ENCODE measurements at regions not wholly inside any gene's neighbourhood (a gene's known extent, or its start where the extent isn't known, plus 50 kb on each side); places are given as distances from the start of the nearest gene placed in this dataset.

DNA sequence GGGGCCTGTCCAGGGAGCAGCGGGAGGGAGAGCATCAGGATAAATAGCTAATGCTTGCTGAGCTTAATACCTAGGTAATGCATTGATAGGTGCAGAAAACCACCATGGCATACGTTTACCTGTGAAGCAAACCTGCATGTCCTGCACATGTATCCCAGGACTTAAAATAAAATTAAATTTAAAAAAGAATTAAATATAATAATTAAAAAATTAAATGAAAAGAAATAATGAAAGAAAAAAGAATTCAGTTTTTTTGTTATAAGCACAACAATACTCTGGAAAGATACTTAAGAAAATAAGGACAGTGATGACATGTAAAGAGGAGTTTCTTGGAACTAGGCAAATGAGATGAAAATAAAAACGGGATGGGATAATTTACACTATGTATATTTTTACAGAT lies 386.2 kb downstream of the LRRIQ3 start:
- no peaks in the 10 kb centered on the region for H3K27me3 ChIP-seq (ENCODE audit: insufficient read depth, low read length, poor library complexity)
- H3K9ac ChIP-seq (ENCODE audit: low read depth, low read length) = no peak overlapping the region
- DNase-seq = no peak

GRCh38 chr1:73804935-73805334 lies 393.0 kb downstream of the LRRIQ3 start:
- no peaks in the 10 kb centered on the region for H3K4me1 ChIP-seq (ENCODE audit: insufficient read depth, low read length)
- no peak for ATAC-seq (ENCODE audit: insufficient read depth, low read depth)

More for the DNA sequence above, 386.2 kb downstream of the LRRIQ3 start:
- H3K36me3 ChIP-seq (ENCODE audit: insufficient read depth, low read length) = no peaks in the 10 kb centered on the region
- no peak overlapping the region for H3K4me3 ChIP-seq (ENCODE audit: low read depth in 1 of 2, low read length in 2 of 2)
- no peak overlapping the region for H2AFZ ChIP-seq (ENCODE audit: low read depth, low read length)
- H3K9me3 ChIP-seq (ENCODE audit: insufficient read depth, low read length, severe bottlenecking) = no peaks in the 10 kb centered on the region
- no peaks in the 10 kb centered on the region for H3K79me2 ChIP-seq (ENCODE audit: insufficient read depth, low read length)
- H3K4me2 ChIP-seq (ENCODE audit: insufficient read depth, low read length) = no peak overlapping the region
- ATAC-seq (ENCODE audit: insufficient read depth, low read depth) = no peak
- H3K27ac ChIP-seq (ENCODE audit: low read length) = no peak overlapping the region
- TF ChIP-seq CTCF (IDR thresholded peaks at IDR 0.05; ENCODE audit: borderline replicate concordance, extremely low read depth, low read length, poor library complexity, severe bottlenecking) (no peak), EZH2 (IDR thresholded peaks at IDR 0.05; ENCODE audit: borderline replicate concordance, low read depth, low read length, severe bottlenecking) (no peak)
- no peaks in the 10 kb centered on the region for H3K4me1 ChIP-seq (ENCODE audit: insufficient read depth, low read length)
- no peaks in the 10 kb centered on the region for H4K20me1 ChIP-seq (ENCODE audit: insufficient read depth, low read length)

DNA sequence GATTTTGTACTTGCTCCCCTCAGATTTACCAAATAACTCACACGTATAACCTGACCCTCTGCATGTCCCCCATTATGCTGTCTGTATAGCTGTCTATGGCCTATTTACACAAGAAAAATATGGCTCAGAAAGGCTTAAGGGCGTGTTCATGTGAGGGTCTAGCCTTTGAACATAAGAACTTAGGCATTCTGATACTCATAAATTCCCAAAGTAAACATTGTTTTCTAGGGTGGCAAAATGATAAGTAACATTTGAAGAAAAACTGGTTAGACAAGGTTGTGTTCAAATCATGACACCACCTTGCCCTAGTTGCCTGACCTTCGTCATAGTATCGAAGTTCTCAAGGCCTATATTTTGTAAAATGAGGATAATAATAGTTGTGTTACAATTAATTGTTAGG lies 394.6 kb downstream of the LRRIQ3 start:
- H2AFZ ChIP-seq (ENCODE audit: low read depth, low read length) = no peak overlapping the region
- ATAC-seq (ENCODE audit: insufficient read depth, low read depth) (no peak), DNase-seq (no peak)
- H3K4me3 ChIP-seq (ENCODE audit: low read depth in 1 of 2, low read length in 2 of 2) = no peak overlapping the region
- no peaks in the 10 kb centered on the region for H3K36me3 ChIP-seq (ENCODE audit: insufficient read depth, low read length)
- no peak overlapping the region for H3K27ac ChIP-seq (ENCODE audit: low read length)
- H3K79me2 ChIP-seq (ENCODE audit: insufficient read depth, low read length) = no peaks in the 10 kb centered on the region
- H3K27me3 ChIP-seq (ENCODE audit: insufficient read depth, low read length, poor library complexity) = no peaks in the 10 kb centered on the region
- no peak for TF ChIP-seq EZH2 (IDR thresholded peaks at IDR 0.05; ENCODE audit: borderline replicate concordance, low read depth, low read length, severe bottlenecking)
- no peak for TF ChIP-seq CTCF (IDR thresholded peaks at IDR 0.05; ENCODE audit: borderline replicate concordance, extremely low read depth, low read length, poor library complexity, severe bottlenecking)
- no peaks in the 10 kb centered on the region for H3K9me3 ChIP-seq (ENCODE audit: insufficient read depth, low read length, severe bottlenecking)
- H3K4me1 ChIP-seq (ENCODE audit: insufficient read depth, low read length) = no peaks in the 10 kb centered on the region
- H4K20me1 ChIP-seq (ENCODE audit: insufficient read depth, low read length) = no peaks in the 10 kb centered on the region
- H3K9ac ChIP-seq (ENCODE audit: low read depth, low read length) = no peak overlapping the region
- no peak overlapping the region for H3K4me2 ChIP-seq (ENCODE audit: insufficient read depth, low read length)

More at GRCh38 chr1:73804935-73805334, 393.0 kb downstream of the LRRIQ3 start:
- no peak overlapping the region for H3K9ac ChIP-seq (ENCODE audit: low read depth, low read length)
- no peak for TF ChIP-seq CTCF (IDR thresholded peaks at IDR 0.05; ENCODE audit: borderline replicate concordance, extremely low read depth, low read length, poor library complexity, severe bottlenecking)
- TF ChIP-seq EZH2 (IDR thresholded peaks at IDR 0.05; ENCODE audit: borderline replicate concordance, low read depth, low read length, severe bottlenecking) = no peak
- H3K27ac ChIP-seq (ENCODE audit: low read length) = no peak overlapping the region
- H3K79me2 ChIP-seq (ENCODE audit: insufficient read depth, low read length) = no peaks in the 10 kb centered on the region
- H2AFZ ChIP-seq (ENCODE audit: low read depth, low read length) = no peak overlapping the region
- H3K4me3 ChIP-seq (ENCODE audit: low read depth in 1 of 2, low read length in 2 of 2) = no peak overlapping the region
- no peaks in the 10 kb centered on the region for H3K27me3 ChIP-seq (ENCODE audit: insufficient read depth, low read length, poor library complexity)
- H3K36me3 ChIP-seq (ENCODE audit: insufficient read depth, low read length) = no peaks in the 10 kb centered on the region
- H3K9me3 ChIP-seq (ENCODE audit: insufficient read depth, low read length, severe bottlenecking) = no peaks in the 10 kb centered on the region
- H3K4me2 ChIP-seq (ENCODE audit: insufficient read depth, low read length) = no peak overlapping the region
- no peaks in the 10 kb centered on the region for H4K20me1 ChIP-seq (ENCODE audit: insufficient read depth, low read length)
- no peak for DNase-seq

DNA sequence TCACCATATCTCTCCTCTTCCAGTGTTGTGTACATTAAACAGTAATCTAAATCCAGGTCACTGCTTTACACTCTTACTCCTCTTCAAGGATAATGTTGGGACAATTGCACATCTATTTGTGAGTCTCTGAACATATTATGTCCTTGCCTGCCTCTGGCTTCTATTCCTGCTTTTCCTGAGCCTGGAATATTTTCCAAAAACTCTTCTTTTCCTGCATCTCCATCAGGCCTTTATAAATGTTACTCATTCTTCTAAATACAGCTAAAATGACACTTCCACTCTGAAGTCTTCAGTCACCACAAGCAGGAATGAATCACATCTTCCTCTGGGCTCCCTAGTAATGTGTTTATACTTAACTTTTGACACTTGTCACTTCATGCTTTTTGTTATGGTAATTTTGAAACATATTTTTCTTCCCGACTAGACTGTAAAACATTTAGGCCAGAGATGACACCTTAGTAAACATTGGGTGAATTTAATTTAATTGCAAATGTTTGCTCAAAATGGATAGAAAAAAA lies 396.0 kb downstream of the LRRIQ3 start:
- no peaks in the 10 kb centered on the region for H3K9me3 ChIP-seq (ENCODE audit: insufficient read depth, low read length, severe bottlenecking)
- H3K79me2 ChIP-seq (ENCODE audit: insufficient read depth, low read length) = no peaks in the 10 kb centered on the region
- no peaks in the 10 kb centered on the region for H3K4me1 ChIP-seq (ENCODE audit: insufficient read depth, low read length)
- H3K4me3 ChIP-seq (ENCODE audit: low read depth in 1 of 2, low read length in 2 of 2) = no peak overlapping the region
- TF ChIP-seq CTCF (IDR thresholded peaks at IDR 0.05; ENCODE audit: borderline replicate concordance, extremely low read depth, low read length, poor library complexity, severe bottlenecking) = no peak
- TF ChIP-seq EZH2 (IDR thresholded peaks at IDR 0.05; ENCODE audit: borderline replicate concordance, low read depth, low read length, severe bottlenecking) = no peak
- no peaks in the 10 kb centered on the region for H4K20me1 ChIP-seq (ENCODE audit: insufficient read depth, low read length)
- H3K9ac ChIP-seq (ENCODE audit: low read depth, low read length) = no peak overlapping the region
- no peak for DNase-seq
- no peak for ATAC-seq (ENCODE audit: insufficient read depth, low read depth)
- H2AFZ ChIP-seq (ENCODE audit: low read depth, low read length) = no peak overlapping the region
- H3K27me3 ChIP-seq (ENCODE audit: insufficient read depth, low read length, poor library complexity) = no peaks in the 10 kb centered on the region
- H3K27ac ChIP-seq (ENCODE audit: low read length) = no peak overlapping the region
- H3K4me2 ChIP-seq (ENCODE audit: insufficient read depth, low read length) = no peak overlapping the region
- no peaks in the 10 kb centered on the region for H3K36me3 ChIP-seq (ENCODE audit: insufficient read depth, low read length)
